Bronchial epithelial cell (primary cell): ENCODE measurements at regions not wholly inside any gene's neighbourhood (a gene's known extent, or its start where the extent isn't known, plus 50 kb on each side); places are given as distances from the start of the nearest gene placed in this dataset.

Experiments
- DNase-seq: peaks from one replicate; pipeline ENCODE4 v3.0.0-alpha.2; 2010; ENCODE audit warnings: low read depth
- FAIRE-seq: peaks from 2 replicates; lab custom pipeline; 2011; peaks lifted over from hg19 to GRCh38; lab: Jason Lieb, UNC
- H3K27me3 ChIP-seq: 2 replicates; pipeline ENCODE4 v1.5.1; 2011; ENCODE audit warnings: low read length; ENCODE audit not compliant: control insufficient read depth, insufficient read depth
- H3K36me3 ChIP-seq: 2 replicates; pipeline ENCODE4 v1.5.1; 2011; ENCODE audit warnings: low read length; ENCODE audit not compliant: control insufficient read depth, insufficient read depth
- H3K4me3 ChIP-seq: 2 replicates; pipeline ENCODE4 v1.5.1; 2011; ENCODE audit warnings: mild to moderate bottlenecking, low read depth, low read length, control low read depth
- CTCF ChIP-seq: IDR thresholded peaks from 2 replicates; pipeline ENCODE4 v1.5.1; 2011; ENCODE audit warnings: mild to moderate bottlenecking, moderate library complexity, low read length, control low read depth, inconsistent platforms; ENCODE audit not compliant: insufficient read depth, severe bottlenecking

- H3K27me3 ChIP-seq: no peaks in the 10 kb centered on the region
- DNase-seq (no peak), FAIRE-seq (no peak)
- H3K36me3 ChIP-seq: no peaks in the 10 kb centered on the region
- H3K4me3 ChIP-seq: no peak overlapping the region
- TF ChIP-seq CTCF: no peak
Observed at GRCh38 chr4:56739066-56739777, 58.1 kb upstream of the HOPX start.

- Histone ChIP-seq H3K4me3 (no peak overlapping the region), H3K27me3 (no peaks in the 10 kb centered on the region), H3K36me3 (no peaks in the 10 kb centered on the region)
- no peak for TF ChIP-seq CTCF
- FAIRE-seq (no peak), DNase-seq (peak; percentile 66)
Observed at GRCh38 chr4:56737666-56738065, 56.6 kb upstream of the HOPX start.

- no peak for TF ChIP-seq CTCF
- H3K27me3 ChIP-seq: no peaks in the 10 kb centered on the region
- DNase-seq: peak; percentile 31
- H3K36me3 ChIP-seq: no peaks in the 10 kb centered on the region
- H3K4me3 ChIP-seq: no peak overlapping the region
- no peak for FAIRE-seq
Observed at GRCh38 chr4:56733352-56733751, 52.3 kb upstream of the HOPX start.

GRCh38 chr4:56732301-56732700 is 51.2 kb upstream of the HOPX start:
- TF ChIP-seq CTCF: no peak
- H3K36me3 ChIP-seq: no peaks in the 10 kb centered on the region
- no peak overlapping the region for H3K4me3 ChIP-seq
- no peak for DNase-seq
- H3K27me3 ChIP-seq: no peaks in the 10 kb centered on the region
- FAIRE-seq: no peak

- no peaks in the 10 kb centered on the region for H3K27me3 ChIP-seq
- no peak overlapping the region for H3K4me3 ChIP-seq
- H3K36me3 ChIP-seq: no peaks in the 10 kb centered on the region
- no peak for TF ChIP-seq CTCF
- DNase-seq: no peak
- FAIRE-seq: no peak
Observed at GRCh38 chr4:56731857-56732256, 50.8 kb upstream of the HOPX start.
